Activated CD4-positive, alpha-beta memory T cell treated with anti-CD3 and anti-CD28 coated beads for 36 hours (primary cell): ENCODE measurements at regions not wholly inside any gene's neighbourhood (a gene's known extent, or its start where the extent isn't known, plus 50 kb on each side); places are given as distances from the start of the nearest gene placed in this dataset.
"Not testable (repeated sequence)": the region's sequence is repeated elsewhere in the genome, so short reads cannot be mapped to it uniquely, and the experiment has no call there.

Experiments
- CTCF ChIA-PET: fragments of 350-600 bp; sonication (Branson Sonifier 250); formaldehyde crosslinking; loops from one replicate; lab custom pipeline; 2021; ENCODE audit warnings: antibody characterized with exemption, inconsistent platforms; lab: Charles Lee
- POLR2A ChIA-PET: fragments of 350-600 bp; sonication (Branson Sonifier 250); formaldehyde crosslinking; loops from one replicate; lab custom pipeline; 2021; ENCODE audit warnings: antibody characterized with exemption; lab: Charles Lee
- DNase-seq: peaks from one replicate; pipeline ENCODE4 v3.0.0-alpha.2; 2020
- H3K27ac Mint-ChIP-seq: one replicate; pipeline ENCODE4 v1.8.0; 2021; ENCODE audit warnings: mixed read lengths
- H3K27me3 Mint-ChIP-seq: one replicate; pipeline ENCODE4 v1.8.0; 2021; ENCODE audit warnings: mixed read lengths
- H3K36me3 Mint-ChIP-seq: one replicate; pipeline ENCODE4 v1.8.0; 2021; ENCODE audit warnings: mixed read lengths
- H3K4me1 Mint-ChIP-seq: one replicate; pipeline ENCODE4 v1.8.0; 2021; ENCODE audit warnings: low read depth, mixed read lengths
- H3K4me3 Mint-ChIP-seq: one replicate; pipeline ENCODE4 v1.8.0; 2021; ENCODE audit warnings: mild to moderate bottlenecking, mixed read lengths
- H3K9me3 Mint-ChIP-seq: one replicate; pipeline ENCODE4 v1.8.0; 2021; ENCODE audit warnings: mixed read lengths
- intact Hi-C: fragments of 100-400 bp; cut with micrococcal nuclease; formaldehyde crosslinking; loops from one replicate; pipeline ENCODE4 v1.15.1; 2023

DNA sequence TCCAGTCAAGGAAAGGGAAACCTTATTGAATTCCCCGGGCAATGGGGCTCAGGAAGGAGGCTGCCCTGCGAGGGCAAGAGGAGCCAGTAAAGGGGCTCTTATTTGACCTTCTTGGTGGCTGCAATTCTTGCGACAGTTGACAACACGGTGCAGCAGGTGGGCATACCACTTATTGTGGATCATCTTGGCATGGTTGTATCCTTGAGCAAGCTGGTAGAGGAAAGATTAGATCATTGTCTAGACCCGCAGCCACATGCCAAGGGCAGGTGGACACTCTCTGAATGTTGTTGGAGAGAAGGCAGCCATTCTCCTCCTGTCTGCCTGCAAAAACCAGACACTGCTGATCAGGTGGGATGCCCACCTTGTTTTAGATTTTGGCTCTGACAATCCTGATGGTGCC, 170.2 kb upstream of the CHST9 start:
- Mint-ChIP-seq H3K4me1 (no peaks in the 10 kb centered on the region), H3K9me3 (peaks cover 27% of the 10 kb centered on the region), H3K36me3 (no peaks in the 10 kb centered on the region), H3K4me3 (no peak overlapping the region), H3K27ac (no peak overlapping the region), H3K27me3 (no peaks in the 10 kb centered on the region)
- intact Hi-C loops: no loop called here
- DNase-seq: no peak
- CTCF ChIA-PET: no interaction called here
- POLR2A ChIA-PET: no interaction called here

DNA sequence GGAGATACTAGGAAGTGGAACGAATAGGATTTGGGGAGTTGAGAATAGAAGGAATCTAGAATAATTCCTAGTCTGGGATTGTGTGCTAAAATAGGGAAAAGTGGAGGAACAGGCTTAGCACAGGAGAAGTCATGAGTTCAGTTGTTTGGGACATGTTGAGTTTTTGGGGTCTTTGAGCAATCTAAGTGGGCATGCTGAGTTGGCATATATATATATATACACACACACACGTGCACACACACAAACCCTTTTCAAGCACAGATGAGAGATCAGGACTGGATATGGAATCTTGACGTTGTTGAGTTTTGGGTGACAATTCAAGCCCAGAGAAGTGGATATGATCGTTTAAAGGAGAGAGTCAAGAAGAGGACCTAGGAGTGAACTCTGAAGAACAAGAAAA, 168.2 kb upstream of the CHST9 start:
- CTCF ChIA-PET: no interaction called here
- Mint-ChIP-seq H3K27ac (no peak overlapping the region), H3K4me3 (no peak overlapping the region), H3K4me1 (no peaks in the 10 kb centered on the region), H3K36me3 (no peaks in the 10 kb centered on the region), H3K9me3 (peaks cover 23% of the 10 kb centered on the region), H3K27me3 (no peaks in the 10 kb centered on the region)
- intact Hi-C loops: no loop called here
- no peak for DNase-seq
- POLR2A ChIA-PET: no interaction called here

DNA sequence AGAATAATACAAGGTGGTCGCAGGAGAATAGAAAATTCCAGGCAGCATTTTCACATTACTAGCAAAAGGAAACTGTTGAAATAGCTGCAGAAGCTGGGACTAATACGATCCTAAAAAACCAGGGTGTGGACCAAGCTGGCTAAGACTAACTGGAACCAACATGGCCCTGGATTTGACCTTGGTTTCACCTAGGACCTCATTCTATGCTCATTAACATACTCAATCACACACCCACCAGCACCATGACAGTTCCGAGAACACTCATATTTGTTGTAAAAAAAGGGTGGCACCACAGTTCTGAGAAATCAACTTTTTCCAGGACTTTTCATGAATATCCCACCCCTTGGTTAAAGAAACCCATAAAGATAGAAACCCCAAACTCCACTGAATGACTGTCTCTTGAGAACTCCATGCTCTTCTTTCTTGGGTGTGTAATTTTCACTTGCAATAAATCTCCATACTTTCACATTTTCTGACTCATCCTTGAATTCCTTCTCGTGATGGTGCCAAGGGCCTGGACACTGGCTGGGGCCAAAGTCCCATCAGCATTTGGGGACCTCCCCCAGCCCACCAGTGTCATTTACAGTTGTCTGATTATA, 164.3 kb upstream of the CHST9 start:
- ChIA-PET CTCF (no interaction called here), POLR2A (no interaction called here)
- Mint-ChIP-seq H3K4me3 (no peak overlapping the region), H3K27ac (no peak overlapping the region), H3K9me3 (peaks cover 17% of the 10 kb centered on the region), H3K4me1 (no peaks in the 10 kb centered on the region), H3K36me3 (no peaks in the 10 kb centered on the region), H3K27me3 (no peaks in the 10 kb centered on the region)
- intact Hi-C loops: no loop called here
- DNase-seq: no peak

GRCh38 chr18:27331606-27332005, 146.5 kb upstream of the CHST9 start:
- peaks cover 23% of the 10 kb centered on the region for H3K9me3 Mint-ChIP-seq
- POLR2A ChIA-PET: no interaction called here
- H3K36me3 Mint-ChIP-seq: no peaks in the 10 kb centered on the region
- DNase-seq: no peak
- H3K27ac Mint-ChIP-seq: no peak overlapping the region
- H3K4me3 Mint-ChIP-seq: no peak overlapping the region
- intact Hi-C loops: no loop called here
- CTCF ChIA-PET: no interaction called here
- no peaks in the 10 kb centered on the region for H3K27me3 Mint-ChIP-seq
- H3K4me1 Mint-ChIP-seq: no peaks in the 10 kb centered on the region

DNA sequence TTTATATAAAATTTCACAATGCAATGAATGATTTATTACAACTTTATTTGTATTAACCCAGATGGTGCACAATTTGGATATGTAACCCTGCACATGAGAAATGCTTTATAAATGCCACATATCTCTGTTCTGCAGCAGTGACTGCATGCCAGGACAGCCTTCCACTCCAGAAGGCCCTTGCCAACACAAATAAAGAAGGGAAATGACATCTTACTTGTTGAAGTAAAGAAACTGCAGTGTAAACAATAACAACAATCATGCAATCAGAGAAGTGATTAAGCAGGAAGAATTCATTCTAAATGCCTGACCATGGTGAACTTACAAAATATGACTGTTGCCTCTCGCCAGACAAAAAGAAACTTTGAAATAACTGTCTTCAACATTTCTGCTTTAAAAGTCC, 129.9 kb upstream of the CHST9 start:
- H3K9me3 Mint-ChIP-seq: peaks cover 10% of the 10 kb centered on the region

GRCh38 chr18:27313678-27314077, 128.6 kb upstream of the CHST9 start:
- H3K9me3 Mint-ChIP-seq: peaks cover 10% of the 10 kb centered on the region
- POLR2A ChIA-PET: no interaction called here
- H3K27ac Mint-ChIP-seq: no peak overlapping the region
- no peaks in the 10 kb centered on the region for H3K36me3 Mint-ChIP-seq
- H3K4me3 Mint-ChIP-seq: no peak overlapping the region
- no peaks in the 10 kb centered on the region for H3K4me1 Mint-ChIP-seq
- intact Hi-C loops: no loop called here
- no peaks in the 10 kb centered on the region for H3K27me3 Mint-ChIP-seq
- no peak for DNase-seq
- CTCF ChIA-PET: no interaction called here

More for the DNA sequence above, 129.9 kb upstream of the CHST9 start:
- Mint-ChIP-seq H3K4me1 (no peaks in the 10 kb centered on the region), H3K27me3 (no peaks in the 10 kb centered on the region), H3K36me3 (no peaks in the 10 kb centered on the region), H3K4me3 (no peak overlapping the region), H3K27ac (no peak overlapping the region)
- CTCF ChIA-PET: no interaction called here
- DNase-seq: no peak
- intact Hi-C loops: no loop called here
- POLR2A ChIA-PET: no interaction called here

GRCh38 chr18:27312853-27313252, 127.7 kb upstream of the CHST9 start:
- intact Hi-C loops: no loop called here
- peaks cover 10% of the 10 kb centered on the region for H3K9me3 Mint-ChIP-seq
- DNase-seq: no peak
- ChIA-PET POLR2A (no interaction called here), CTCF (no interaction called here)
- no peak overlapping the region for H3K27ac Mint-ChIP-seq
- no peaks in the 10 kb centered on the region for H3K4me1 Mint-ChIP-seq
- no peaks in the 10 kb centered on the region for H3K27me3 Mint-ChIP-seq
- H3K4me3 Mint-ChIP-seq: no peak overlapping the region
- no peaks in the 10 kb centered on the region for H3K36me3 Mint-ChIP-seq

DNA sequence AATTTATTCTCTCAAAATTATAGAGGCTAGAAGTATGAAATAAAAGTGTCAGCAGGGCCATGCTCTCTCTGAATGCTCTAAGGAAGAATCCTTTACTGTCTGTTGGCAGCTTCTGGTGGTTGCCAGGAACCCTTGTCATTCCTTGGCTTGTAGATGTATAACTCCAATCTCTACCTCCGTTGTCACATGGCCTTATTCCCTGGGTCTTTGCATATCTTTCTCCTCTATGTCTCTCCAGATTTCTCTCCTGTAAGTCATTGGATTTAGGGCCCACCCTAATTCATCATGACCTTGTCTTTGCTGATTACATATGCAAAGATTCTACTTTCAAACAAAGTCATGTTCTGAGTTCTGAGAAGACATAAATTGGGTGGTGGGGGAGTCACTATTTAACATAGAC, 127.0 kb upstream of the CHST9 start:
- no peaks in the 10 kb centered on the region for H3K36me3 Mint-ChIP-seq
- POLR2A ChIA-PET: no interaction called here
- H3K27me3 Mint-ChIP-seq: no peaks in the 10 kb centered on the region
- H3K4me3 Mint-ChIP-seq: no peak overlapping the region
- CTCF ChIA-PET: no interaction called here
- intact Hi-C loops: no loop called here
- peaks cover 10% of the 10 kb centered on the region for H3K9me3 Mint-ChIP-seq
- H3K4me1 Mint-ChIP-seq: no peaks in the 10 kb centered on the region
- H3K27ac Mint-ChIP-seq: no peak overlapping the region
- DNase-seq: no peak

DNA sequence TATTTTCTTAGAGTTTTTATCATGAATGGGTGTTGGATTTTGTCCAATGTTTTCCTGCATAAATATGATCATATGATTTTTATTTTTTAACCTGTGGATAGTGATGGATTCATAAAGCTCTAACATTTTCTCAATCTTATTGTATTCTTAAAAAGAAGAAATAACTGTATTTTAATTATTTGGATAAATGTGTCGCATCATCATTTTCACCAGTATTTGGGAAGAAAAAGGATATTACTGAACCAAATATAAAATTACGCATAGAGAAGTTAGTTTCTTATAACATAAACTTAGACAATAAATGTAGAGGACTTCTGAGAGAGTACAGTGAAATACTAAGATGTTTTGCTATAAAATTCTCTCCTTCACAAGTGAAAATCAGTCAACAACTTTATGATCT, 126.0 kb upstream of the CHST9 start:
- DNase-seq: no peak
- H3K4me3 Mint-ChIP-seq: no peak overlapping the region
- H3K27me3 Mint-ChIP-seq: no peaks in the 10 kb centered on the region
- POLR2A ChIA-PET: no interaction called here
- no peak overlapping the region for H3K27ac Mint-ChIP-seq
- intact Hi-C loops: no loop called here
- H3K36me3 Mint-ChIP-seq: no peaks in the 10 kb centered on the region
- CTCF ChIA-PET: no interaction called here
- H3K4me1 Mint-ChIP-seq: no peaks in the 10 kb centered on the region
- H3K9me3 Mint-ChIP-seq: peaks cover 13% of the 10 kb centered on the region

DNA sequence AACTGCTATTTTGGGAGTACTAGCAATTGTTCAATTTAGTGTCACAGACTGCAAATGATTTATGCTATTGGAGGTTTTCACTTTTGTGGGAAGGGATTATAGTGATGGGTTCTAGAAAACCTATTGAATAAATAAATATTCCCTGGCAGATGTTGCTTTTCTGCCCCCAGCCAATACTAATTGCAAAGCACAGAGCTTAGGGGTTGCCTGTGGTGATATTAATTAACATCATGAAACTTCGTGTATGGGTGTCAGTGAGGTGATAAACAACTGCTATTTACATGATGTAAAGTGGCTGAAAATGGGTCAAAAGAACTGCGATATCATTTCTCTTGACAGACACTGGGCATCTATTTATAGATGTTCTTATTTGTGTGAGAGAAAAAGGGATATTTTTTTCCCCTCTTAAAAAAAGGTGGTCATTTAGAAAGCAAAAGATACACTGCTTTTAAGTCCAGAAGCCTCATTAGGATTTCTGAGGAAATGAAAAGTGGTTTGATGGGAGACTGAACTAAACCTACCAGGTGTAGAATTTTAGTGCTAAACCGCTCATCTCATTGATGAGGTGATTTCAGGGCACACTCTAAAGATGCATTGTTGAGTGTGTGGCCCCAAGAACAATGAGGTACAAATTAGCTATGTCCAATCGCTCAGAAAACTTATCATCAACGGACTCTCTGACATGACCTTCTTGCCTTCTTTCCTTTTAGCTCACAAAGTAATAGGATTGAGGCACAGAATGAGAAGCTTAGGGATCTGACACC, 116.7 kb upstream of the CHST9 start:
- H3K36me3 Mint-ChIP-seq: no peaks in the 10 kb centered on the region
- no peaks in the 10 kb centered on the region for H3K4me1 Mint-ChIP-seq
- ChIA-PET CTCF (no interaction called here), POLR2A (no interaction called here)
- DNase-seq: no peak
- H3K27me3 Mint-ChIP-seq: no peaks in the 10 kb centered on the region
- H3K27ac Mint-ChIP-seq: no peak overlapping the region
- no peak overlapping the region for H3K4me3 Mint-ChIP-seq
- peaks cover 10% of the 10 kb centered on the region for H3K9me3 Mint-ChIP-seq
- intact Hi-C loops: no loop called here

DNA sequence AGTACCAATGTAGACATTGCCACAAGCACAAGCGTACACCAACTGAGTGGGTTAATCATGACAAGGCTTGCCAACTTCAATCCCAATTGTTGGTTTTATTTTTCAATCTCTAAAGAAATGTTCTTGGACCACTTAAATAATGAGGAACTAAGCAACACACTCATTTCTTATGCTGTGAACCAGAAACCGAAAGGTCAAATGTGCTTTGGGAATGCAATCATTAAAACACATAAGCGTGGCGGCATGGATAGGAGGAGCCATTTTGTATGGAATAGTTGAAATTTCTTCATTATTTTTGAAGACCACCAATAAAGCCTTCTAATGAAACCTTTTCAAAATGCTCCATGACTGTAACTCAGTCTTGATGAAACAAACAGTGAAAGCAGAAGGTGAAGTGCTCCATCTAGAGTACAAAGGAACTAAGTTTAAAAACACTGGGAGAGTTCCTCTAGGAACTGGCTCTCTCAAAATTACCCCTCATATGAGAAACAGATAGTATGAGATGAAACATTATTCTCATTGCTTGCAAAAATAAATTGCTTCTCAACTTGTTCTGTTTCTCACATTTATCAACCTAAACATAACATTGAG, 113.2 kb upstream of the CHST9 start:
- no peaks in the 10 kb centered on the region for H3K4me1 Mint-ChIP-seq
- ChIA-PET CTCF (no interaction called here), POLR2A (no interaction called here)
- DNase-seq: no peak
- H3K4me3 Mint-ChIP-seq: no peak overlapping the region
- H3K9me3 Mint-ChIP-seq: peaks cover 6% of the 10 kb centered on the region
- H3K36me3 Mint-ChIP-seq: no peaks in the 10 kb centered on the region
- intact Hi-C loops: no loop called here
- no peak overlapping the region for H3K27ac Mint-ChIP-seq
- H3K27me3 Mint-ChIP-seq: no peaks in the 10 kb centered on the region

- POLR2A ChIA-PET, H3K27me3 Mint-ChIP-seq, H3K4me3 Mint-ChIP-seq, H3K36me3 Mint-ChIP-seq, H3K27ac Mint-ChIP-seq, CTCF ChIA-PET, intact Hi-C loops, H3K9me3 Mint-ChIP-seq, DNase-seq, H3K4me1 Mint-ChIP-seq: not testable (repeated sequence)
Observed at GRCh38 chr18:27285973-27286562, 101.0 kb upstream of the CHST9 start.
